Tibial artery (tissue), 4 donors: ENCODE measurements at regions not wholly inside any gene's neighbourhood (a gene's known extent, or its start where the extent isn't known, plus 50 kb on each side); places are given as distances from the start of the nearest gene placed in this dataset.

Experiments used
- DNase-seq, 2 donors: peaks; one replicate each; pipeline ENCODE4 v3.0.0-alpha.2; 2019
- H3K27ac ChIP-seq, 2 donors: fragments of 200-600 bp; sonication (generic) in 1 of 2; 1 replicate in 1 of 2; 2 replicates in 1 of 2; pipeline ENCODE4 v1.5.1; 2018 to 2019; ENCODE audit warnings: mild to moderate bottlenecking in 1 of 2
- H3K27me3 ChIP-seq, 2 donors: fragments of 200-600 bp; sonication (generic) in 1 of 2; one replicate each; pipeline versions ENCODE4 v1.5.1 to v1.6.0; 2016 to 2019
- H3K36me3 ChIP-seq, 3 donors: fragments of 200-600 bp; sonication (generic) in 2 of 3; one replicate each; pipeline ENCODE4 v1.5.1; 2016 to 2019; ENCODE audit warnings: mild to moderate bottlenecking in 2 of 3
- H3K4me1 ChIP-seq, 4 donors: fragments of 200-600 bp; sonication (generic) in 2 of 4; 1 replicate in 3 of 4; 2 replicates in 1 of 4; pipeline ENCODE4 v1.5.1; 2016 to 2019
- H3K4me3 ChIP-seq, 2 donors: fragments of 200-600 bp; sonication (generic) in 1 of 2; 1 replicate in 1 of 2; 2 replicates in 1 of 2; pipeline ENCODE4 v1.5.1; 2018 to 2019; ENCODE audit warnings: mild to moderate bottlenecking in 2 of 2
- H3K9me3 ChIP-seq, 3 donors: fragments of 200-600 bp; sonication (generic) in 1 of 3; one replicate each; pipeline ENCODE4 v1.5.1; 2016 to 2019
- CTCF ChIP-seq, 2 experiments: fragments of 200-600 bp in 1 of 2; fragments of 450-650 bp in 1 of 2; IDR thresholded peaks; one replicate each; pipeline ENCODE4 v1.5.1; 2017 to 2019; ENCODE audit warnings: antibody characterized with exemption in 2 of 2, mild to moderate bottlenecking in 1 of 2, moderate library complexity in 1 of 2
- intact Hi-C: fragments of 100-400 bp; cut with DNase I; formaldehyde crosslinking; loops from one replicate; pipeline ENCODE4 v1.15.0; 2023; ENCODE audit warnings: low total_unique reads

- DNase-seq, result no peak
- no peaks in the 10 kb centered on the region for H3K4me1 ChIP-seq
- no peak overlapping the region for H3K4me3 ChIP-seq
- H3K36me3 ChIP-seq, result no peaks in the 10 kb centered on the region
- H3K27me3 ChIP-seq, result no peaks in the 10 kb centered on the region
- TF ChIP-seq CTCF (IDR thresholded peaks at IDR 0.05), result no peak
- H3K27ac ChIP-seq, result no peak overlapping the region
- no peaks in the 10 kb centered on the region for H3K9me3 ChIP-seq
- intact Hi-C loops, result no loop called here
Measured at GRCh38 chr18:37702841-37703240, 137.2 kb upstream of the CELF4 start.

DNA sequence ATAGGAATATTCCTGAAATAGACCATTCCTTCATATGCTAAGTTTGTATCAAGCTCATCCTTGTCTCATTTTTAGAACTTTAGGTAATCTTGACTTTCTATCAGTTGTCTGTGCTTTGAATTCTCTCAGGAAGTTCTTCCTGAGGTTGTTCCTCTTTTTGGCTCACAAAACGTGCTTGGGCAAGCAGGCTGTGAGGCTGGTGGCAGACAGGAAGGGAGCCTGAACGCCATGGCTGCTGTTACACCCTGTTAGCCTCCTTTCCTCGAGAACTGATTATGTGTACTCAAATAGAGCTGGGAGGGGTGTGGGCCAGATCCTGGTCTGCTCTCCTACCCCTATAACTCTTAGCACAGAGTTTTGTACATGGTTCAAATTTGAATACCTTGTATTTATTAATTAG, 136.4 kb upstream of the CELF4 start:
- Histone ChIP-seq H3K9me3 (no peaks in the 10 kb centered on the region), H3K4me3 (no peak overlapping the region), H3K27ac (no peak overlapping the region), H3K27me3 (no peaks in the 10 kb centered on the region), H3K4me1 (no peaks in the 10 kb centered on the region), H3K36me3 (no peaks in the 10 kb centered on the region)
- intact Hi-C loops, result no loop called here
- DNase-seq, result peak in 1 of 2 donors; percentile 45
- no peak for TF ChIP-seq CTCF (IDR thresholded peaks at IDR 0.05)

DNA sequence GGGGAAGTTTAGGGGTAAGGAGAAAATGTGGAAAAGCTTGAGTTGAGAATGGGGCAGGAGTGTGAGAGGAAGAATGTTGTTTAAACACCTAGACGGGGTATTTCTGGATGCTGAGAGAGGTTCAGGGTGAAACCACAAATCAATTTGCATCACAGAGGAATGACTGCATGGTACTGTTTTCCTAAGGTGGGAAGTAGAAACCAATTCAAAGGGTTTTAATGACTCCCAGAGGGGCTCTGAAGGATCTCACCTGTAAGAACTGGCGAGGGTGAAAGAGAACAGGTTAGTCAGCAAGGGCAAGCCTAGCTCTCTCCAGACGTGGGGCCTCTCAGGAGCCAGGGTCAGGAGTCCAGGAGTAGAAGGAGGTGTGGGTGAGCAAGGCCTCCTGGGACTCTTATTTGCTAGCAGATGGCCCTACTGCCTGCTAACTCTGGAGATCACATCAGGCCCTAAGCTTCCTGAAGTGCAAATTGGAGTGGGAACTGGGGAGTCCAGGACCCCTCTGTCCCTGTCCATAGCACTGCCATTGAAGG, 133.0 kb upstream of the CELF4 start:
- Histone ChIP-seq H3K27ac (no peak overlapping the region), H3K36me3 (no peaks in the 10 kb centered on the region), H3K4me1 (no peaks in the 10 kb centered on the region), H3K9me3 (no peaks in the 10 kb centered on the region), H3K27me3 (no peaks in the 10 kb centered on the region), H3K4me3 (no peak overlapping the region)
- intact Hi-C loops, result no loop called here
- no peak for TF ChIP-seq CTCF (IDR thresholded peaks at IDR 0.05)
- DNase-seq, result no peak

DNA sequence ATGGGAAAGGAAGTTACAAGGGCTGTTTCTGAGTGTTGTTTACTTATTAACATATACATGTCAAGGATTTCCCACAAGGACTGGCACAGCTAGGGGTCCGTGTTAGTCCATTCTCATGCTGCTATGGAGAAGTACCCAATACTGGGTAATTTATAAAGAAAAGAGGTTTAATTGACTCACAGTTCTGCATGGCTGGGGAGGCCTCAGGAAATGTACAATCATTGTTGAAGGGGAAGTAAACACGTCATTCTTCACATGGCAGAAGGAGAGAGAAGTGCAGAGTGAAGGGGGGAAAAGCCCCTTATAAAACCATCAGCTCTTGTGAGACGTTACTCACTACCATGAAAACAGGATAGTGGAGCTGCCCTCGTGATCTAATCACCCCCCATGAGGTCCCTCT, 128.9 kb upstream of the CELF4 start:
- H3K36me3 ChIP-seq, result no peaks in the 10 kb centered on the region
- TF ChIP-seq CTCF (IDR thresholded peaks at IDR 0.05), result no peak
- H3K27ac ChIP-seq, result no peak overlapping the region
- intact Hi-C loops, result no loop called here
- H3K27me3 ChIP-seq, result no peaks in the 10 kb centered on the region
- H3K9me3 ChIP-seq, result no peaks in the 10 kb centered on the region
- H3K4me3 ChIP-seq, result no peak overlapping the region
- DNase-seq, result no peak
- no peaks in the 10 kb centered on the region for H3K4me1 ChIP-seq

DNA sequence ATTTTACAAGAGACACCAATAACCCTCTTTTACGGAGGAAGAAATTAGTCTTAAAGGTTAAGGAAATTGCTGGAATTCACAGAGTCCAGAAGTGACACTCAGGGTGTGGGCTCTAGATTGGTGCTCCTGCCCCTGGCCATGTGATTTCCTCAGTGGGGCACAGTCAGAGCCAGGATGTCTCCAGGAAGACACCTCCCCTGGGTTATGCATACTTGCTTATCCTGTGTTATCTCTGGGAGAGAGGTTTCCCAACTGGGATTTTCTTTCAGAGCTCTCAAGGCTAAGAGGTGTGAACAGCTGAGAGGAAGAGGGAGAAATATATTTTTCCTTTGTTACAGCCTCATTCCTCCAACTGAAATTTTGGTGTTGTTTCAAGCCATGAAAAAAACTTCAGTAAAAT, 125.6 kb upstream of the CELF4 start:
- no peaks in the 10 kb centered on the region for H3K36me3 ChIP-seq

More for the DNA sequence above, 125.6 kb upstream of the CELF4 start:
- TF ChIP-seq CTCF (IDR thresholded peaks at IDR 0.05), result no peak
- intact Hi-C loops, result no loop called here
- Histone ChIP-seq H3K4me1 (no peaks in the 10 kb centered on the region), H3K4me3 (no peak overlapping the region), H3K9me3 (no peaks in the 10 kb centered on the region), H3K27ac (no peak overlapping the region), H3K27me3 (no peaks in the 10 kb centered on the region)
- DNase-seq, result no peak
